ENCODE measurements at regions not wholly inside any gene's neighbourhood (a gene's known extent, or its start where the extent isn't known, plus 50 kb on each side); places are given as distances from the start of the nearest gene placed in this dataset.
"Not testable (repeated sequence)": the region's sequence is repeated elsewhere in the genome, so short reads cannot be mapped to it uniquely, and the experiment has no call there.

DNA sequence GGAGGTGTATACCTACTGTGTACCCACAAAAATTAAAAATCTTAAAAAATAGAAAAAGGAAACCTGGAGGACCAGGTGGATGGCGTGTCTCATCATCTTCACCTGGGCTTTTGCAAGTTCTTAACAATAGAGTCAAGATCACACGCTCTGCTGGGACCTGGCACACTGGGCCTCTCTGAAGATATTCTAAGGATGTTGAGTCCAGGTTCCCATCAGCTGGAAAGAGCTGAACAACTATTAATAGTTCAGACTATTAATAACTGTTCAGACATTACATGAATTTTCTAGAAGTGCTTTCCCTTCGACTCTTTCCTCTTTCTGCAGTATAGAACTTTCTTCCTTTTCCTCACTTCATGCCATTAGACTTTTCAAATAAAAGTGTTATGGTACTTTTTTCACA is 320.2 kb upstream of the IL12A start:
- DNase-seq = no peak

DNA sequence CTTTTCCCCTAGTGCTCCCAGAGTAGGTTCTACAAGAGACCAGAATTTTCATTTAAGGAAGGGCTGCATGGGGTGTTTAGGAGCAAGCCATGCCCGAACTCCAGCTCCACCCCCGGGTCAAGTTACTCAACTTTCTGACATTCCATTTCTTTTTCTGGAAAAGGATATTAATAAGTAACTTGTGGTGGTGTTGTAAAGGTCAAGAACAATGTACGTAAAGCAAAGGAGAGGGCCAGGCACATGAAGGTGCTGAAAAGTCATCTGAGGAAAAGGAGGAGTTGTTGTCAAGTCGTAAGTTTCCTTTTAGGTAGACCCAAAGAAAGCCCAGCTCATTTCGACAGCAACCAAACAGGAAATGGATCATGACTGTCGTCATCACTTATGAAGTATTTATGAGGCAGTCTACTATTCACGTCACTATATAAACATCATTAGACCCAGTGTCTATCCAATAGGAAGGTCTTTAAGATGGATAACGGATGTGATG is 319.6 kb upstream of the IL12A start:
- DNase-seq = no peak

DNA sequence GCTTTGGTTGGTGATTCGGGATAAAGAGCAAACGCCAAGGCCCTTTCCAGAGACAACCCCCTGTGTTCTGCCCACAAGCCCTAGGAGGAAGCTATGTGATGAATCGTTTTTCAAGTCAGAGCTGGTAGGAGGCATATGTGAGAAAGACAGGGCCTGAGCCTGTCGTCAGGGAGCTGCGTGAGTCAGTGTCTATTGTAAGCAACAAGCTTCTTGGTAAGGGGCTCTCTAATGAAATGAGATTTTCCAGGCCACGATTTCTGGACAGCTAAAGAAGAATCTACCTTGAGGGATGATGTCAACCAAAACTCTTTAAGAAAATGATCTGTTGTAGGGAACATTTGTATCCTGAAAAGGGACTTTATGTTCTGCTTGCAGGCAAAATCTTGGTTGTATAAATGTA is 318.9 kb upstream of the IL12A start:
- no peak for DNase-seq

DNA sequence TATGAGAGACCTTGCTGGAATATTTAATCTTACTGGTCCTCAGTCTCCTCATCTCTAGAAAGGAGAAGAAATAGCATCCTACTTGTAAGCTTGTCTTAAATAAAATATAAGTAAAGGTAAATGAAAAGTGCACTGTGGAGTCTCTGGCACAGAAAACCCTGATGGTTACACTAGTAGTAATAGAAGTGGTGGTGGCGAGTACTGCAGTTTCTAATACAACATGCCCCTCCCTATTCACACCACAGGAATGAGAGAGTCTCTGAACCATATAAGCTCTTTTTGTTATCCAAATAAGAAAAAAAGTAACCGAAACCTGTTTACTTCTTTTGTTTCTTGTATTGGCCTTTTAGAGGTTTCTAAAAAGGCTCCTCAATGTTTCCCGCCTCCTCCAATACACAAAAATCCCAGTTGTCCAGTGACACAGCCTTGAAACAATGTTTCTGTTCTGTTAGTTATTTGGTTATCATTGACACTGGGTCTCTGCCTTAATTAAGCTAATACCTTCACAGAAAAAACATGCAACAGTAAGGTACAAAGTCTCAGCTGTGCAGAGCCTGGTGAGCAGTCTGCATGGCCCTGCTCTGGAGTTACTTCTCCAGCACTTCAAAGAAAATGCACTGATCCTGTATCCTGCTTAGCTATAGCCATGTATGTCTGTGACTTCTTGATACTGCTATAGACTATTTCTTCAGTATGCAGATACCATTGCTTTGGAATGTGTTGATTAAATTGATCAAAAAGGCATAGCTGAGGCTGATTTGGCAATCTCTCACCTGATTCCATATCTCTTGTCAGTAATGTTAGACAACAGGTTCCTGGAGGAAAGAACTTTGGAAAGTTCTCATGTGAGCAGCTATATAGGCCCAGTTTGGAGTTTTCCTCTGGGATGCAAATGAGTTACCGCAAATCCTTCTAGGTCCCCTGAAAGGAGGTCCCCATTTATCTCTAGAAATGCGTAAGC is 315.6 kb upstream of the IL12A start:
- no peak for DNase-seq

DNA sequence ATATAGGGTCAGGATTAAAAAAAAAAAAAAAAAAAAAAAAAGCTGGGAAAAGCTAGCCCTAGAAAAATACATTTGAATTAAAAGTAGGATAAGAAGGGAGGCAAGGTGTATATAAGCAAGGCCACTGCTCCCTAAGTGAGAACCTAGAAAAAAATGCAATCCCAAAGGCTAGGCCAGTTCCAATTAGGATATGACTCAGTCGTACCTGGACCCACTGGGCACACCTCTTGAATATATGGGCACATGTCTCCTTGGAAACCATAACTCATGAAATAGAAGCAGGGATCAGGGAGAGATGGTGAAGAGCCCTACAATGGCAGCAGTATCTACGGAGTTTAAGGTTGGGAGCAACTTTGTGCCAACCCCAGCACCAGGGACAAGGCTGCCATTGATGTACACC is 314.1 kb upstream of the IL12A start:
- no peak for DNase-seq

DNA sequence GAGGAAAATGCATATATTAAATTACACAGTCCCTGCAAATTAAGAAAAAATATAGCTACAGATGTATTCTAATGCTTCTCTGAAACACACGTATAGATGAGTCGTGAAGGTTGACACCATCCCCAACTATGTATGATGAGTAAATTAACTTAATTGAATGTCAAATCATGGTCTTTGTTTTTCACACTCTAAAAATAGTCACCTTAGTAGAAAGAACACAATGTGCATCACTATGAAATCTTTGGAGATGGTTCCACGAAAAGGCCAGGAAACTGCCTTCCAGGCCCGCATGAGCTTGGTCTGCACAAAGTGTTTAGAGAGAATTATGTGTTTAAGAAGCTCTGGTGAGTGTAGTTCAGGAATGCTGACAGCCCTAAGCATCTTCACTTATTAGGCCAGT is 313.4 kb upstream of the IL12A start:
- no peak for DNase-seq

DNA sequence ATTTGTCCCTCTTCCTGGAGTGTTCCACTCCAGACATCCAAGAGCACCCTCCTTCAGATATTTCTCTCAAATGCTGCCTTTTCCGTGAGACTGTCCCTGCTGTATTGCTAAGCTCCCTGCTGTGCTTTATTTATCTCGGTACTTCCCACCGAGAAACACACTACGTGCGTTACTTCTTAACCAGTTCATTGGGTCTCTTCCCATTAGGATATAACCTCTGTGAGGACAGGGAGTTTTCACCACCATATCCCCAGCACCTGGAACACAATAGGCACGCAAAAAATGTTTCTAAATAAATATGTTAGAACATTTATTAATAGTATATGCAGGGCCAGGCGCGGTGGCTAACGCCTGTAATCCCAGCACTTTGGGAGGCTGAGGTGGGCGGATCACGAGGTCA is 308.7 kb upstream of the IL12A start:
- DNase-seq = no peak

DNA sequence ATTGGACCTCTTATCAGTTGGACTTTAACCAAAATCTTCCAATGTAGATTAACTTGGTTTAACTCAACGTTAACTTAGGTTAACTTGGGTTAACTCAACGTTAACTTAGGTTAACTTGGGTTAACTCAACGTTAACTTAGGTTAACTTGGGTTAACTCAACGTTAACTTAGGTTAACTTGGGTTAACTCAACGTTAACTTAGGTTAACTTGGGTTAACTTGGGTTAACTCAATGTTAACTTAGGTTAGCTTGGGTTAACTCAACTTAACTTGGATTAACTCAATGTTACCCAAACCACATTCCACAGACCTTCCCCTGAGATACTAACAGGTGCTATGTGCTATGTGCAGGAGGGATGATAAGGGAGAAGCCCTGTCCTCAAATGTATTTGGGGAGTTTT is 306.9 kb upstream of the IL12A start:
- not testable (repeated sequence) for DNase-seq

DNA sequence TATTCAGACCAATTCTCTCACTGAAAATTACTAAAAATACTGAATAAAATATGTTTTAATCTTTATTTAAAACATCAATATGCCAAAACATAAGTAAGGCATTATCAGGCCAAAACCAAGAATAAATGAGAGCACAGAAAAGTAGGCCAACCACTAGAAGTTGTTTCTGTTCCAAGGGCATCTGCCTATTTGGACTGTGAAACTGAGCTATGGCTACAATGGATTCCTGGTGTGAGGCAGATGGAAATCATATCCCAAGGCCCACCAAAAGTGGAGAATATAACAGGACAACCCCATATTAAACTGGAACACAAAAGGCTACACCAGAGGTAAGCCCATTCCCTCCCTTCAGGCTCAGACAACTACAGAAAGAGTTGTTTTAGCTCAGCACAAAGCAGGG is 302.8 kb upstream of the IL12A start:
- DNase-seq = no peak

DNA sequence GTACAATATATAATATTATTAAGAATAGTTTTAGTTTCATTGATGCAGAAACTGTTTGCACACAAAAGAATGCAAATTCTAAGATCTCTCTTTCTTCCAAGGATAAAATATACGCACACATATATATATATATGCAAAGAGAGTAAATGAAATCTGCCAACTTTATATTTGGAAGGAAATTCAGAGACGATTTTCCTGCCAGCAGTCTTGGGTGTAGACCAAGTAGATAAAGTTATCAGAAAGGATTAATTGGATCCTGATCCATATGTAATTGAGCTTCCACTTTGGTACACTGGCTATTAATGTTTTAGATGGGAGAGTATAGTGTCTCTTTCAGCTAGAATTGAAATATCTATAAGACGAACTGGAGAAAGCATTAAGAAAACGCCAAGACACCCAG is 295.4 kb upstream of the IL12A start:
- DNase-seq = no peak

DNA sequence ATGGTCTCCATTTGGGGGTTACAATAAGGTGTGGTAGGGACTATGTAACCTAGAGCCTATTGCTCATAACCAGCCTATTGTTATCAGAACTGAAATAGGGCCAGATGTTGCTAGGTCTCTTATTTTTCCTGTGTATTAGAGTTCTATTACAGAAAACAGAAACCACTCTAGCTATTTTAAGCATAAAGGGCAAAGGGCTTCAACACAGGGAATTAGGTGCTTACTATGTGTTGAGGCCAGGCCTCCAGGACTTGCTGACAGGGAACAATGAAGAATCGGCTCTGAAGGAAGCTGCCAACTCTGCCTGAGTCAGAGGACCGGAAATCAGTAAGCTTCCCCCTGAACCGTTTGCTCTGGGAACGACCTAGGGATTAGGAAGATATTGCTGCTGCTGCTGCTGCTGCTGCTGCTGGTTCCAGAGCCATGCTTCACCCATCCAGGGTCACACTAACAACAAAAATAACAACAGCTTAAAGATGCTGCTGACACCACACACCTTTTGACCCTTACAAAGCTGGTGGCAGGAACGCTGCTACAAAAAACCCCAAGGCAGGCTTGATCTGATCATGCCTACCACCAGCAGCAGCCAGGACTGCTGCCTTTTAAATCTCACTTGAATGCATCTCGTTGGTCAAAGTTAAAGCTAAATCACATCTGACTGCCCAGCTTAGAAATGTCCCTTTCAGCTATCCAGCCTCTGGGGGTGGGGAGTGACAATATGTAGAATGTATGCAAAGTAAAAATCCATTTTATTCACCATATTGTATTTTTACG is 276.9 kb upstream of the IL12A start:
- DNase-seq = no peak

DNA sequence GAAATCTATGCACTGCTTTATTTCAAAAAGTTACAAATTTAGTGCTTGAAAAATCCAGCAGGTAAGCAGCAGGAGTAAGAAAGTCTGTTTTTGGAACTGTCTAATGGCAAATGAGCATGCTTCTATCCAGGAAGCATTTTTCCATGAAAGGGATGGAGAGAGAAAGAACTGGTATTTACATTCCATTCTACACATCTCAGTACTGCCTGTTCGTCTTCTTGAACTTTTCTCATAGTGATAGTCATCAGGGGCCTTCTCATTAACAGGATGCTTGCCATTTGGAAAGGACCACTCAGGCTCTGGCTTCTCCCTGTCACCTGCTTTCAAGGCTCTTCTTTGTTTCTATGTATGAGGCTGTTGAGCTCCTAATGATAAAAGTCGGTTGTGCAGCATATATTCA is 267.3 kb upstream of the IL12A start:
- DNase-seq = no peak

DNA sequence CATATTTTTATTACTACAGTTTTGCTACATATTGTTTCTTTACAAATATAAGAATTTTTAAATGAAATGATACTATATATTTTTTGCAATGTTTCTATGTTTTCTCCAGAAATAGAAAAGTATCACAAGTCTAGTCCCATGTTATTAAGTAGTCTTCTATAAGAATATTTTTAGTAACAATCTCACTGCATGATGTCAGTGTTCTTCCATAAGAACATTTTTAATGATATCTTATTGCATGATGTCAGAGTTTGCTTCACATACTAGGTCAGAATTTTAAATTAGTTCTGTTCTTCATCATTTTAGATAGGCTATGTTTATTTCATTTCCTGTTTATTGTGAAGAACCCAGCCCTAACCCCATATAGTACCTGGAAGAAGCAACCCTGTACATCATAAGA is 265.3 kb upstream of the IL12A start:
- no peak for DNase-seq

DNA sequence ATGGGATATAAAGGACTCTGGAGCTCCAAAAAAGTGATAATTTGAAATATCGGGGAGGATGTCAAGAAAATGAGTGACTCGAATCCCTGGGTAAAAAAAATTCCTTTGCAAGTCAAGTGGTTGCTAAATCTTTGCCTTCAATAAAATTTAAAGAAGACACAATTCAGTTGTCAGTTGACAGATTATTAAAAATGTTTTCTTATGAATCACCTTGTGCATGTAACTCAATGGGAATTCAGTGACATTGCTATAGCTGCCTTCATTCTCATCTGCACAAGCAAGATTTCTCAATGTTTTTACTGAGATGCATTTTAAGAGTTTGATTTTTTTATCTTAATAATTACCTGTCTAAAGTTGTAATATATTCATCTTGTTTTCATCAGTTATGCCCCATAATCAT is 264.0 kb upstream of the IL12A start:
- no peak for DNase-seq

DNA sequence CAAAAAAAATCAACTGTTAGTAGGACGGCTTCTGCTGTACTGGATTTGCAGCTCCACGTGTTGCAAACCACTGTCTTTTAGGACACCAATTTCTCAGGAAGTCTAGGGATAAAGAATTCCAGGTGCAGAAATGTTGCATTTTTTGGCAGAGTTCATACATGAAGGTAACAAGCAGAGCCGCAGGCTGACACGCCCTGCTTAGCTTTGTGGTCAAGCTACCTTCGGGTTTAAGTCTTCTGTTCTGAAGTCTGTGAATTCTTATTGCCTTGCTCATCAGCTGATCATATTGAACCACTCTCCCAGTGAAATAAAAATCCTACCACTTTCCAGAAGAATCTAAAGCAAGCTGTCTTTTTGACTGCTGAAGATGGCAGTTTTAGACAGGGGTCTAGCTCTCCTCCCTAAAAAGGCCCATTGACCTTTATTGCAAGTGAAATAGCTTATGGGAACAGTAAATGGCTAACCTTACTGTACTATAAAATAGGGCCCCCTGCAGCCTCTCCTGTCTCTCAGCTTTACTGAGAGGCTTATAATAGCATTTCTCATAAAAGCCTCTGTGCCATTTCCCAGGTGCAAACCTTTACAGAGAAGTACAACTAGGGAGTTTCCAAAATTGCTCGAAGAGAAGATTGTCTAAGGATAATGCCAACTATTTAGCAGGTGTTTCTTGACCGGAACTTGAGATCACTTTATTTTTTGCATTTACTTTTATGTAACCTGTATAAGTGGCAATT is 262.2 kb upstream of the IL12A start:
- DNase-seq = no peak

DNA sequence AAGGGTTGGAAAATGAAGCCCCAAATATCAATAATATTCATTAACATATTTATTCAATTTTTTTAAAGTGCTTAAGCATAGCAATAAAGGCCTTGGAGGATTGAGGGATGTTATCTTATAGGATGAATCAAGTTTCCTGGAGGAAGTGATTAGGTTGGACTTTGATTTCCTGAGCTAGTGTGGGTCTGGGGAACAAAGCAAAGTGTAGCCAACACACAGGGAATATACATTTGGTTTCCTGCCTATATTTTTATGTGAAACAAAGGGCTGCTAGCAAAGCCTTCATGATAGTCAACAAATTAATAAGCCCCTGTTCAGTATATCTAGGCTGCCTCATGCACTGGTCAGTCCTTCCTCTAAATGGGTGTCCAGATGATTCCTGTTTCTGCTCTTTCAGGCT is 261.1 kb upstream of the IL12A start:
- no peak for DNase-seq

DNA sequence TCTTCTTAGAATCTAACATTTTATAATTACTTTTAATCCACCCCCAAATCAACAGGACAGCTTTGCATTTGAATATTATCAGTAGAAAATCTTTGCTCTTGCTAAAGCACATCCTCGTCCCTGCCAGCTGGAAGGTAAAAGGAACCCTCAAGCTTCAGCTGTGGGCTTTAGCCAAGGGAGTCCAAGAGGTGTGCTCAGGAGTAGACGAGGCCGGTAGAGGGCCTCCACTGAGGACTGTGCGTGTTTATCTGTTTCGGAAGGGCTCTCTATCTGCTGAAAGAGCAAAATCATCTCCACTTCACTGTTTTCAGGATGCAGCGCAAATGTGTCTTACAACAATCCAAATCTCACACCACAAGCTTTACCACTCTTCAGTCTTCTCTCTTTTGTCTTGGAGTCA is 257.4 kb upstream of the IL12A start:
- no peak for DNase-seq

DNA sequence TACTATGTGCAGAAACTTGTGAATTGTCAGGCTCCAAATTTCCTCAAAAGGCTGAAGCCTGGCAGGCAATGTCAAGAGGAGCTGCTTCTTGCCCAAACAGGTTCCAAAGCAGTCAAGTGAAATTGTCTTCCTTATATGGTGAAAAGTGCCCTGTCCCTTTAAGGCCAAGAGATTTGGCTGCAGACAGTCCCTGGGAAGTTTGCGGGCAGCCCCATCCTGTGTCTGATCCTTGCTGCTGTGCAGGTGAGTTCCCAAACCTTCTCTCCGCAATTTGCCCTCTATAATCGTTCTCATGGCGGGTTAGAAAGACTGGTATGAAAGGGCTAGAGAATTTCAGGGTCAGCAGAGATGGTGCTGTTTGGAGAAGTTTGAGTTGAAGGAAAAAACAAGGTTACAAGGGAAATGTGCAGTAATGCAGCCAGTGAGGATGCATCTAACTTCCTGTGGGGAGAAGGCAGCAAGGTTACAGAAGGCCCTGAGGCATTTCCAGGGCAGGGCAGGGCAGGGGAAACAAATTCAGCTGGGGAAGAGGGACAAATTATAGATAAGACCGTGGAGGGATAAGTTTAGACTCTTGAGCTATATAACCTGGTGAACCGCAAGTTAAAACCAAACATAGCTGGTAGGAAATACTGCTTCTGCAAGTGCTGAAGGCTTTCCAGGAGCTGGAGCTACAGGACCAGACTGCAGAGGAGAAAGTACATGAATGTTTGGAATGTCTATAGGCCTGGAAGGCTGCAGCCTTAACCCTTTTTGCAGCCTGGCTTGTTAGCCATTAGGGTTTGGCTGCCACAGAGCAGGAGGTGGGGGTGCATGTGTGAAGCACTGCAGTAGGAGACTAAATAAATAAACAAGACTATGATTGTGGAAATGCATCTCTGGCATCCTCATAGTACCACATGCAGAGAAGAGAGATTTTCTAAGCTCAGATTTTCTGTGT is 256.2 kb upstream of the IL12A start:
- no peak for DNase-seq

DNA sequence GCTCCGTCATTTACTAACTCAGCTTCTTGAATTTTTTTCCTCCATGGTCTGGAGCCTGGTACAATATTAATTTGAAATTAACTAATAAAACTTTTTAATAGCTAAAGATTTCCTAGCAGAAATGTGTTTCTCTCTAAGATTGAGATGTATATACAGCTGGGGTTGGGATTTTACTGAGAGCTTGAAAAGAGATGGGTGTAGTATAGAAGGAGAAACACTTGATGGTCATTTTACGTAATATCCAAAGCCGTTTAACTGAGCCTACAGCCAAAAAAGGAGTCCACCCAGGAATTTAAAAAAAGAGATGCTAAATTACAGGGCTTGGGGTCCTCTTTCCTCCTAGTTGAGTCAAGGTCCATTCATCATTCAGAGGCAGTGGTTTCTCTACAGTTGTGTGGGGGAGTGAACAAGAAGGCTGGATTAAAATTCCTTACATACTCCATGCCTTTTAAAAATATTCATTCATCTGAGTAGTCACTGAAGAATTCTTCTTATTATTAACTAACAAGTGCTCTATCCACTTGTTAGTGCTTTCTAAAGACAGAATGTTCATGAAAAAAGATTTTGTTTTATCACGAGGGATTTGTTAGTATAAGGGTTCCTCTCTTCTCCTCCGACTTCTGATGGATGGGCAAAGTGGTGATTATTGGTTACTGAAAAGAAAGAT is 255.3 kb upstream of the IL12A start:
- DNase-seq = no peak

DNA sequence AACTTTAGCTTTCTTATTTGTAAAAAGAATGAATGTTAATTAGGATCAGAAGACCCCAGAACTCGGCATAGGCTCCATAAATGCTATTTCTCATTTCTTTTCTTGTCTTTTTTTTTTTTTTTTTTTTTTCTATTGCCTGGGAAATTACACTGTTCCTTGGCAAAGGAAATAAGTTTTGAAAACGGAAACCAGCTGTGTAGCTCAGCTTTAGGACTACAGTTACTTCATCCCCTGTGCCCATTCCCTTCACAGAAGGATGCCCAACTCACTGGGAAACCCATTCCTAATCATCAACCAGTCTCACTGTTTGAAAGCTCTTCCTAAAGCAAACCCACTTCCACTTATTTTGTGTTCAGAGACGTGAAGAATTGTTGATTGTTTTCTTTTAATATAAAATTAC is 254.0 kb upstream of the IL12A start:
- no peak for DNase-seq

DNA sequence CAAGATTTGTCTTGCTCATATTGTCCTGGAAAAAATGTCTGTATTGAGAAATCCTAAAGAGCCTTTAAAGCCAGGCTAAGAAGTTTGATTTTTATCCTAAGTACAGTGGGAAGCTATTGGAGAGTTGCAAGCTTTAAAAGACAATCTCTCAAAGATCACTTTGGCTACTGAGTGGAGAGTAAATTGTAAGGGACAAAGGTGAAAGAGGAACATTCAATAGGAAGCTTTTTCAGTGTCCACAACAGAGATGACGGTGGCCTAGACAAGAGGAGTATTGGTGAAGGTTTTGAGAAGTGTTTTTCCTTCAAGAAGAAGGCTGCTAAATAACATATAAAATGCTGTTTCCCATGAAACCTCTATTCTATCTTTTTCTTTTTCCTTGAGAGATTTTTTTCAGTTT is 249.5 kb upstream of the IL12A start:
- no peak for DNase-seq

DNA sequence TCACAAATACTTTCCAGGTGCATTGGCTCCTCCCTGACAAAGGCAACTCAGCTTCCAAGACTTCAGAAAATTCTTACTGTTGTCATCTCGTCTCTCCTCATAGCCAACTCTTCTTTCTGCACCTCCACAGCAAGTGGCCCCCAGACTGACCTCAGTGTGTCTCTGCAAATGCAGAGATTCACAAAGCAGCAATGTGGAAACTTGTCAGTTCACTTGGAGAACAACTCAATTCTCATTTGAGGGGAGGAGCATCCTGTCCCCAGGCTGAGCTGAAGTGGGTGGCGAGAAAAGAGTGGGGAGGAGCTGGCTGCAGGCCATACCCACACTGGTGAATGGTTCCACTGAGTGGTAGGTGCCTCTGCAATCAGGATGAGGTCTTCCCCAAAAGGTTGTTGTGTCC is 248.7 kb upstream of the IL12A start:
- no peak for DNase-seq

All from midbrain (tissue), 1 donor.